Adrenal gland (tissue), 9 donors: ENCODE measurements at regions not wholly inside any gene's neighbourhood (a gene's known extent, or its start where the extent isn't known, plus 50 kb on each side); places are given as distances from the start of the nearest gene placed in this dataset.

Source experiments
- DNase-seq, 7 donors: peaks; one replicate each; pipeline ENCODE4 v3.0.0-alpha.2; 2019 to 2020
- H3K27ac ChIP-seq, 5 donors: fragments of 200-600 bp; sonication (generic) in 4 of 5; 1 replicate in 3 of 5; 2 replicates in 2 of 5; pipeline versions ENCODE4 v1.5.1 to v1.8.0; 2016 to 2020; ENCODE audit warnings: mild to moderate bottlenecking in 1 of 5
- H3K27me3 ChIP-seq: fragments of 200-600 bp; 2 replicates; pipeline ENCODE4 v1.8.0; 2021
- H3K36me3 ChIP-seq, 2 donors: fragments of 200-600 bp; replicated peaks in 1 of 2; 1 replicate in 1 of 2; 2 replicates in 1 of 2; pipeline versions ENCODE4 v1.5.1 to v1.8.0; 2018 to 2022
- H3K4me1 ChIP-seq, 2 donors: fragments of 200-600 bp; replicated peaks in 1 of 2; 1 replicate in 1 of 2; 2 replicates in 1 of 2; pipeline versions ENCODE4 v1.5.1 to v1.8.0; 2018 to 2021
- H3K4me3 ChIP-seq, 4 donors: fragments of 200-600 bp; sonication (generic) in 3 of 4; one replicate each; pipeline ENCODE4 v1.5.1; 2016 to 2018
- H3K9me3 ChIP-seq, 3 donors: fragments of 200-600 bp; sonication (generic) in 1 of 3; replicated peaks in 1 of 3; 1 replicate in 2 of 3; 2 replicates in 1 of 3; pipeline versions ENCODE4 v1.5.1 to v1.8.0; 2016 to 2021
- POLR2A ChIP-seq, 2 donors: fragments of 450-650 bp; IDR thresholded peaks; one replicate each; pipeline ENCODE4 v1.6.1; 2017; ENCODE audit warnings: antibody characterized with exemption in 2 of 2, mild to moderate bottlenecking in 2 of 2, moderate library complexity in 1 of 2
- WGBS, 4 donors: extraction: QIAGEN DNeasy Blood & Tissue Kit in 2 of 4; methylation state at CpG; one replicate each; pipeline versions ENCODE4 v1.1.5 to v1.1.7; 2013 to 2017; 5-methylcytosine and 5-hydroxymethylcytosine counted together
- intact Hi-C, 2 donors: fragments of 100-400 bp; cut with DNase I; formaldehyde crosslinking; loops; one replicate each; pipeline versions ENCODE4 v1.14.1 to v1.15.0; 2022 to 2023
- TF ChIP-seq, protein P1 (sequence below), 6 experiments: fragments of 450-650 bp in 4 of 6; fragments of 200-600 bp in 2 of 6; sonication (generic) in 1 of 6; IDR thresholded peaks; 1 replicate in 5 of 6; 2 replicates in 1 of 6; pipeline versions ENCODE4 v1.5.1 to v1.8.0; 2016 to 2021; ENCODE audit warnings: antibody characterized with exemption in 6 of 6, mild to moderate bottlenecking in 2 of 6, moderate library complexity in 1 of 6
- donor health status: healthy with polysubstance abuse.
- donor health status: Bipolar disorder and iron deficiency.
- donor health status: DM: yes; HTN: yes; CAD: no.
- donor health status: DM: no; HTN: no; CAD: no.
- donor health status: DM: no; HTN: no; CAD: no.

DNA sequence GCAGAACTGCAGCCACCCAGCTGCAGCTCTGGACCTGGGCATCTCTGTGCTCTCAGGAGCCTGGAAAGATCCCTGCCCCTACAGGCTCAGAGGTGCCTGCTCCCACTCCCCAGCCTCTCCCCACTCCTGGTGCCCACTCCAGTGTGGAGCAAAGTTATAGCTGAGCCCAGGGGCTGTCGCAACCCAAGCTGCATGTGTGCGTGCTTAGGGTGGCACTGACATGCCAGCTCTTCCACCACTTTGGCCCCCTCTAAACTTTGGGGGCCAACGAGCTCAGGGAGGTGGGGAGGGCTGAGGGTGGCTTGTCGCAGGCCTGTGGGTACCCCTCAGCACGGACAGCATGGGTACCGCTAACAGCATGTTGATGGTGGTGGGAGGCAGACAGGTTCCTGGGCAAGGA, 126.3 kb upstream of the FHL2 start:
- intact Hi-C loops = no loop called here
- no peak for TF ChIP-seq POLR2A (IDR thresholded peaks at IDR 0.05)
- TF ChIP-seq, protein P1, sequence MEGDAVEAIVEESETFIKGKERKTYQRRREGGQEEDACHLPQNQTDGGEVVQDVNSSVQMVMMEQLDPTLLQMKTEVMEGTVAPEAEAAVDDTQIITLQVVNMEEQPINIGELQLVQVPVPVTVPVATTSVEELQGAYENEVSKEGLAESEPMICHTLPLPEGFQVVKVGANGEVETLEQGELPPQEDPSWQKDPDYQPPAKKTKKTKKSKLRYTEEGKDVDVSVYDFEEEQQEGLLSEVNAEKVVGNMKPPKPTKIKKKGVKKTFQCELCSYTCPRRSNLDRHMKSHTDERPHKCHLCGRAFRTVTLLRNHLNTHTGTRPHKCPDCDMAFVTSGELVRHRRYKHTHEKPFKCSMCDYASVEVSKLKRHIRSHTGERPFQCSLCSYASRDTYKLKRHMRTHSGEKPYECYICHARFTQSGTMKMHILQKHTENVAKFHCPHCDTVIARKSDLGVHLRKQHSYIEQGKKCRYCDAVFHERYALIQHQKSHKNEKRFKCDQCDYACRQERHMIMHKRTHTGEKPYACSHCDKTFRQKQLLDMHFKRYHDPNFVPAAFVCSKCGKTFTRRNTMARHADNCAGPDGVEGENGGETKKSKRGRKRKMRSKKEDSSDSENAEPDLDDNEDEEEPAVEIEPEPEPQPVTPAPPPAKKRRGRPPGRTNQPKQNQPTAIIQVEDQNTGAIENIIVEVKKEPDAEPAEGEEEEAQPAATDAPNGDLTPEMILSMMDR (IDR thresholded peaks at IDR 0.05) = no peak
- Histone ChIP-seq H3K4me3 (no peak overlapping the region), H3K9me3 (no peaks in the 10 kb centered on the region), H3K27me3 (no peaks in the 10 kb centered on the region), H3K4me1 (no peaks in the 10 kb centered on the region), H3K27ac (no peak overlapping the region), H3K36me3 (no peaks in the 10 kb centered on the region)
- DNase-seq = no peak
- 90 to 93% (median 91%) methylated on average over 6 of the region's 6 CpGs; no CpG with 5 or more reads in 1 of the 4 donors for WGBS, 4 donors

- H3K9me3 ChIP-seq = no peaks in the 10 kb centered on the region
- peak in 2 of 7 donors; percentile 40 to 48 for DNase-seq
- 39 to 50% (median 47%) methylated on average over 4 of the region's 4 CpGs for WGBS, 4 donors
- H3K36me3 ChIP-seq = no peaks in the 10 kb centered on the region
- H3K27me3 ChIP-seq = no peaks in the 10 kb centered on the region
- peaks cover 0 to 4% of the 10 kb centered on the region in 2 donors for H3K4me1 ChIP-seq
- H3K27ac ChIP-seq = no peak overlapping the region
- intact Hi-C loops = loop anchor here in 1 of 2 donors (5.0 kb wide), 1 partner anchor 150 kb away; no protein-coding TSS in a partner anchor
- H3K4me3 ChIP-seq = no peak overlapping the region
- TF ChIP-seq POLR2A (IDR thresholded peaks at IDR 0.05) = no peak
- TF ChIP-seq, protein P1 (IDR thresholded peaks at IDR 0.05) = no peak
Measured at GRCh38 chr2:105522645-105523044, 123.8 kb upstream of the FHL2 start.

DNA sequence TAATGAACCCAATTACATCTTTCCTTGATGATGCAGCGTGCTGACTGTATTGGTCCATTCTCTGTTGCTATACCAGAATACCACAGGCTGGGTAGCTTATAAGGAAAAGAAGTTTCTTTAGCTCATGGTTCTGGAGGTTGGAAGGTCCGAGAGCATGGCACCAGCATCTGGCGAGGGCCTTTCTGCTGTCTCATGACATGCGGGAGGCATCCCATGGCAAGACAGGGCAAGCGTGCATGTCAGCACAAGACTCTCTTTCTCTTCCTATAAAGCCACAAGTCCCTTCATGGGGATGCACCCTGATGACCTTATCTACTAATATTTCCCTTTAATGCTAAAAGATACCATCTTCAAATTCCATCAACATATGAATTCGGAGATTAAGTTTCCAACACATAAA, 122.8 kb upstream of the FHL2 start:
- 74 to 82% (median 77%) methylated on average over 6 of the region's 6 CpGs for WGBS, 4 donors
- DNase-seq = no peak
- intact Hi-C loops = loop anchor here in 1 of 2 donors (5.0 kb wide), 1 partner anchor 149 kb away; no protein-coding TSS in a partner anchor

GRCh38 chr2:105521176-105521575, 122.3 kb upstream of the FHL2 start:
- DNase-seq = no peak
- Histone ChIP-seq H3K36me3 (no peaks in the 10 kb centered on the region), H3K4me1 (peaks cover 0 to 9% of the 10 kb centered on the region in 2 donors), H3K27me3 (no peaks in the 10 kb centered on the region), H3K9me3 (no peaks in the 10 kb centered on the region), H3K4me3 (no peak overlapping the region), H3K27ac (no peak overlapping the region)
- intact Hi-C loops = loop anchor here in 1 of 2 donors (5.0 kb wide), 1 partner anchor 149 kb away; no protein-coding TSS in a partner anchor
- WGBS, 4 donors = 0 to 15% (median 8%) methylated on average over 1 of the region's 1 CpG
- TF ChIP-seq, protein P1 (IDR thresholded peaks at IDR 0.05) = peak; percentile 34 to 88 (median 62)
- no peak for TF ChIP-seq POLR2A (IDR thresholded peaks at IDR 0.05)

More for the DNA sequence above, 122.8 kb upstream of the FHL2 start:
- no peaks in the 10 kb centered on the region for H3K36me3 ChIP-seq
- H3K9me3 ChIP-seq = no peaks in the 10 kb centered on the region
- peaks cover 0 to 9% of the 10 kb centered on the region in 2 donors for H3K4me1 ChIP-seq
- no peak overlapping the region for H3K27ac ChIP-seq
- TF ChIP-seq, protein P1 (IDR thresholded peaks at IDR 0.05) = no peak
- TF ChIP-seq POLR2A (IDR thresholded peaks at IDR 0.05) = no peak
- H3K4me3 ChIP-seq = no peak overlapping the region
- no peaks in the 10 kb centered on the region for H3K27me3 ChIP-seq
